Peyer's patch (tissue), 4 donors: ENCODE measurements at regions not wholly inside any gene's neighbourhood (a gene's known extent, or its start where the extent isn't known, plus 50 kb on each side); places are given as distances from the start of the nearest gene placed in this dataset.

Experiments
- CTCF ChIP-seq, 6 experiments: fragments of 450-650 bp in 4 of 6; fragments of 200-600 bp in 2 of 6; sonication (generic) in 1 of 6; IDR thresholded peaks; one replicate each; pipeline ENCODE4 v1.5.1; 2017 to 2019; ENCODE audit warnings: antibody characterized with exemption in 6 of 6, mild to moderate bottlenecking in 3 of 6, moderate library complexity in 1 of 6
- POLR2A ChIP-seq, 2 donors: fragments of 450-650 bp; IDR thresholded peaks; one replicate each; pipeline ENCODE4 v1.5.1; 2017; ENCODE audit warnings: antibody characterized with exemption in 2 of 2, mild to moderate bottlenecking in 2 of 2, moderate library complexity in 2 of 2

- TF ChIP-seq POLR2A (IDR thresholded peaks at IDR 0.05) (no peak), CTCF (IDR thresholded peaks at IDR 0.05) (no peak)
Measured at GRCh38 chr9:103444176-103444575, 449.0 kb downstream of the CYLC2 start.
